ENCODE measurements at regions not wholly inside any gene's neighbourhood (a gene's known extent, or its start where the extent isn't known, plus 50 kb on each side); places are given as distances from the start of the nearest gene placed in this dataset.
"Not testable (repeated sequence)": the region's sequence is repeated elsewhere in the genome, so short reads cannot be mapped to it uniquely, and the experiment has no call there.

- Histone ChIP-seq H3K27ac (peak overlapping the region in 5 of 11 experiments; percentile 18 to 54 (median 28); a peak in 9 of 22 replicates), H3K36me3 (no peaks in the 10 kb centered on the region), H3K4me3 (no peak overlapping the region), H3K4me2 (peak overlapping the region; percentile 48 to 89 (median 74)), H3K9ac (peak overlapping the region in 2 of 11 experiments; percentile 1 to 3; a peak in 1 of 22 replicates), H3K4me1 (peaks cover 23 to 41% (median 36%) of the 10 kb centered on the region in 10 experiments), H4K20me1 (no peaks in the 10 kb centered on the region), H3K27me3 (no peaks in the 10 kb centered on the region), H3K9me3 (replicated peaks in 1 of 11) (peaks cover 0 to 8% (median 4%) of the 10 kb centered on the region in 11 experiments; a peak in 6 of 22 replicates)
- no peak for TF ChIP-seq Cebpa-rat (IDR thresholded peaks at IDR 0.05)
These were observed 118.1 kb upstream of the PPP2R5A start for GRCh38 chr1:212167098-212167497.

DNA sequence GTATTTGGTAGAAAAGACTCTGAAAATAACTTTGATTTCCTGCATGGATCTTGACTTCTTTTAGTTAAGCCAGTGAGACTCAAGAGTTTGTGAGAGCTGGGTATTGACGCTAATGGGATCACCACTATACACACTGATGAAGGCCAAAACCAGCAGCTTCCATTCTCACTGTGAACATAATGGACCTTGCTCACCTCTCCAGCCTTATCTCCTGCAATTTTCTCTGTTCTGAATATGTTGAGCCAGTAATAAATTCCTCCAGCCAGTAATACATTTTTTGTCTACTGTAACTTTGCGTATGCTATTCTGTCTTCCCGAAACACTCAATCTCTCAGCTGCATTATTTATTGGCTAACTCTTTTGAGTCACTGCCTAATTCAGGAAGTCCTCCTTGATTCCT is 111.6 kb upstream of the PPP2R5A start:
- Histone ChIP-seq H3K4me3 (no peak overlapping the region), H3K27ac (no peak overlapping the region), H3K36me3 (no peaks in the 10 kb centered on the region), H3K9ac (no peak overlapping the region), H3K4me1 (peaks cover 0 to 7% (median 0%) of the 10 kb centered on the region in 10 experiments; a peak in 6 of 20 replicates), H3K27me3 (no peaks in the 10 kb centered on the region), H3K9me3 (replicated peaks in 1 of 11) (0 out of 22 replicates have a peak, but pooled peaks cover 0 to 7% (median 0%) of the 10 kb centered on the region in 11 experiments), H3K4me2 (no peak overlapping the region), H4K20me1 (no peaks in the 10 kb centered on the region)
- TF ChIP-seq Cebpa-rat (IDR thresholded peaks at IDR 0.05): no peak

- H3K36me3 ChIP-seq; H3K9ac ChIP-seq; H3K9me3 ChIP-seq (replicated peaks in 1 of 11): not testable (repeated sequence)
These were observed 110.9 kb upstream of the PPP2R5A start for GRCh38 chr1:212174295-212174694.

DNA sequence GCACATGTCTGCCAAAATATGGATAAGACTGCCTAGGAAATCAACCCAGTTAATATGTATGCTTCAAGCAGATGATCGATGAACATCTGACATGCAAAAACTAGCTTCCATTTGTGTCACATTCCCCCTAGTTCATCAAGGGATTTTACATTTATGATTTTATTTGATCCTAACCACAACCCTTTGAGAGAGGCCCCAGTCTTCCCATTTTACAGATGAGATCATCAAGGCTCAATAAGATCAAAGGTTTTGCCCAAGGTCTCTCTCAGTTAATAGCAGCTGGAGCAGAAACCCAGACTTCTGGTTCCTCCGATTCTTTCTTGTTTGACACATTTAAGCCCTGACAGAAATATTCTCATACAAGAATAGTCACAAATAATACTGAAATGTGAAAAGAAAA is 107.7 kb upstream of the PPP2R5A start:
- no peaks in the 10 kb centered on the region for H3K36me3 ChIP-seq
- no peak for TF ChIP-seq Cebpa-rat (IDR thresholded peaks at IDR 0.05)
- no peaks in the 10 kb centered on the region for H4K20me1 ChIP-seq
- no peak overlapping the region for H3K4me3 ChIP-seq
- no peaks in the 10 kb centered on the region for H3K27me3 ChIP-seq
- peaks cover 0 to 26% (median 0%) of the 10 kb centered on the region in 10 experiments; a peak in 6 of 20 replicates for H3K4me1 ChIP-seq
- H3K9me3 ChIP-seq (replicated peaks in 1 of 11): 0 out of 22 replicates have a peak, but pooled peaks cover 0 to 7% (median 0%) of the 10 kb centered on the region in 11 experiments
- no peak overlapping the region for H3K9ac ChIP-seq
- no peak overlapping the region for H3K4me2 ChIP-seq
- H3K27ac ChIP-seq: no peak overlapping the region

More at GRCh38 chr1:212174295-212174694, 110.9 kb upstream of the PPP2R5A start:
- H3K4me2 ChIP-seq, H3K27ac ChIP-seq, H4K20me1 ChIP-seq, H3K27me3 ChIP-seq, H3K4me3 ChIP-seq: not testable (repeated sequence)
- peaks cover 0 to 14% (median 0%) of the 10 kb centered on the region in 10 experiments; a peak in 6 of 20 replicates for H3K4me1 ChIP-seq

GRCh38 chr1:212178851-212179250 is 106.4 kb upstream of the PPP2R5A start:
- peaks cover 0 to 34% (median 0%) of the 10 kb centered on the region in 10 experiments; a peak in 6 of 20 replicates for H3K4me1 ChIP-seq
- H3K9ac ChIP-seq: no peak overlapping the region
- no peak overlapping the region for H3K27ac ChIP-seq
- H3K4me2 ChIP-seq: peak overlapping the region in 3 of 11 experiments; percentile 14 to 58 (median 27); a peak in 4 of 22 replicates
- H4K20me1 ChIP-seq: no peaks in the 10 kb centered on the region
- 0 out of 22 replicates have a peak, but pooled peaks cover 0 to 7% (median 0%) of the 10 kb centered on the region in 11 experiments for H3K9me3 ChIP-seq (replicated peaks in 1 of 11)
- no peak for TF ChIP-seq Cebpa-rat (IDR thresholded peaks at IDR 0.05)
- H3K36me3 ChIP-seq: no peaks in the 10 kb centered on the region
- no peak overlapping the region for H3K4me3 ChIP-seq
- no peaks in the 10 kb centered on the region for H3K27me3 ChIP-seq

DNA sequence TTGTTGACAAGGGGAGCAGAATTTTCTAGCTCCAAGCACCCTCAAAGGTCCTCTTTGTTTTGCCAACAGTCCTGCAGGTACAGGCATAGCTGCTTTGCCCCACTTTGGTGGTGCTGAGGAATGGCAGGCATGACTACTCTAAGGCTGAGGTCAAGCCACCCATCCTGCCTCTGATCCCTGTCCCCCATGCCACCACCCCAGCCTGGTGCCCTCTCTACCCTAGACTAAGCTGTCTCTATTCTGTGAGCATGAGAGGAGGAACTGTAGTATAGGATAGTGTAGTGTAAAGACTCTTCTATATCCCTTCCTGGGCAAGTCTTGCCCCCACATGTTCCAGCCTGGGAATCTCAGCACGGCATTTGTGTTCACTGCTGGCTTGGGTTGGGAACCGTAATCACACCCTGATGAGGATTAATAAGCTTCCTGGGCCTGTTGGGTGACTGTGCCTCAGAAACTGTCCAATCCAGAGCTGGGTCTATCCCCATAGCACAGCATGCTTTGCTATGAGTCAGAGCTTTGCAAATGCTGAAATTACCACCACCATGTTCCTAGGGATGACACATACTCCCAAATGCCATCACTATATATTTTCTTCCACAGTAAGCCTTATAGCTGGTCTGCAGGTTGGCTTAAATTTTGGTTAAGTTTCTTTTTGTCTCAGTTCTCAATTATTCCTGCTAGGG is 105.7 kb upstream of the PPP2R5A start:
- peak overlapping the region in 3 of 11 experiments; percentile 14 to 58 (median 27); a peak in 4 of 22 replicates for H3K4me2 ChIP-seq
- no peak for TF ChIP-seq Cebpa-rat (IDR thresholded peaks at IDR 0.05)
- peaks cover 0 to 41% (median 0%) of the 10 kb centered on the region in 10 experiments; a peak in 7 of 20 replicates for H3K4me1 ChIP-seq
- 0 out of 22 replicates have a peak, but pooled peaks cover 0 to 2% (median 0%) of the 10 kb centered on the region in 11 experiments for H3K9me3 ChIP-seq (replicated peaks in 1 of 11)
- no peak overlapping the region for H3K4me3 ChIP-seq
- no peaks in the 10 kb centered on the region for H3K36me3 ChIP-seq
- H4K20me1 ChIP-seq: no peaks in the 10 kb centered on the region
- H3K9ac ChIP-seq: no peak overlapping the region
- no peak overlapping the region for H3K27ac ChIP-seq
- no peaks in the 10 kb centered on the region for H3K27me3 ChIP-seq

- Histone ChIP-seq H4K20me1 (no peaks in the 10 kb centered on the region), H3K27ac (no peak overlapping the region), H3K9ac (no peak overlapping the region), H3K4me2 (no peak overlapping the region), H3K27me3 (no peaks in the 10 kb centered on the region), H3K9me3 (replicated peaks in 1 of 11) (no peaks in the 10 kb centered on the region), H3K4me1 (peaks cover 3 to 47% (median 5%) of the 10 kb centered on the region in 10 experiments), H3K36me3 (no peaks in the 10 kb centered on the region), H3K4me3 (no peak overlapping the region)
- no peak for TF ChIP-seq Cebpa-rat (IDR thresholded peaks at IDR 0.05)
These were observed 104.0 kb upstream of the PPP2R5A start for GRCh38 chr1:212181015-212181882.

- H3K9ac ChIP-seq: no peak overlapping the region
- no peak for TF ChIP-seq Cebpa-rat (IDR thresholded peaks at IDR 0.05)
- H4K20me1 ChIP-seq: no peaks in the 10 kb centered on the region
- no peak overlapping the region for H3K4me3 ChIP-seq
- no peaks in the 10 kb centered on the region for H3K9me3 ChIP-seq (replicated peaks in 1 of 11)
- no peak overlapping the region for H3K27ac ChIP-seq
- peaks cover 12 to 56% (median 15%) of the 10 kb centered on the region in 10 experiments for H3K4me1 ChIP-seq
- no peaks in the 10 kb centered on the region for H3K27me3 ChIP-seq
- 0 out of 22 replicates have a peak overlapping the region, but pooled peaks of 1 of the 11 experiments have one; percentile 1 for H3K4me2 ChIP-seq
- no peaks in the 10 kb centered on the region for H3K36me3 ChIP-seq
These were observed 103.0 kb upstream of the PPP2R5A start for GRCh38 chr1:212182171-212182570.

DNA sequence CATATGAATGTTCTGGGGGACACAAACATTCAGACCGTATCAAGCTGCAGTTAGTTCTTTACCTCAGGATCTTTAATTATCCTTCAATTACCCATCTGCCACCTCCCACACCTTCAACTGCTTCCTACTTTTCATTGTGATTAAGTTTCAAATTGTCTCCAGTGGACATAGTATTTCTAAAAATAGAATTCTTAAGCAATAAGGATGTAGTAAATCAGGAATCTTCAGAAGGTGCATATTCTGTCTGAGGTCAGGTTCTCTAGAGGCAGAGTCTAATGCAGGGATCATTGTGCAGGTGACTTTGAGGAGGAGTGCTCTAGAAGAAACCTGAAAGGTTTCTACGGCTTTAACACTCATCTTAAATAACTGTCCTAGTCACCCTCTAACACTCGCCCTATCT is 102.6 kb upstream of the PPP2R5A start:
- H3K36me3 ChIP-seq: no peaks in the 10 kb centered on the region
- H3K4me1 ChIP-seq: peaks cover 16 to 60% (median 19%) of the 10 kb centered on the region in 10 experiments
- H3K4me3 ChIP-seq: no peak overlapping the region
- H3K4me2 ChIP-seq: 0 out of 22 replicates have a peak overlapping the region, but pooled peaks of 1 of the 11 experiments have one; percentile 1
- no peak overlapping the region for H3K9ac ChIP-seq
- H3K9me3 ChIP-seq (replicated peaks in 1 of 11): no peaks in the 10 kb centered on the region
- no peaks in the 10 kb centered on the region for H3K27me3 ChIP-seq
- H3K27ac ChIP-seq: no peak overlapping the region
- H4K20me1 ChIP-seq: no peaks in the 10 kb centered on the region
- TF ChIP-seq Cebpa-rat (IDR thresholded peaks at IDR 0.05): no peak

Data from BLaER1 treated with 17β-estradiol and CSF1 and Interleukin-3, amounts not matched to agents 10 nM and 100 nM (cell line).